Skeletal muscle cell (primary cell): ENCODE measurements at regions not wholly inside any gene's neighbourhood (a gene's known extent, or its start where the extent isn't known, plus 50 kb on each side); places are given as distances from the start of the nearest gene placed in this dataset.

ENCODE experiments used
- DNase-seq: peaks from one replicate; pipeline ENCODE4 v3.0.0-alpha.2; 2010; ENCODE audit warnings: low read depth
- H3K4me3 ChIP-seq: 2 replicates; pipeline ENCODE4 v1.5.1; 2011; ENCODE audit warnings: low read depth, mild to moderate bottlenecking, control low read depth, low read length, moderate library complexity

DNA sequence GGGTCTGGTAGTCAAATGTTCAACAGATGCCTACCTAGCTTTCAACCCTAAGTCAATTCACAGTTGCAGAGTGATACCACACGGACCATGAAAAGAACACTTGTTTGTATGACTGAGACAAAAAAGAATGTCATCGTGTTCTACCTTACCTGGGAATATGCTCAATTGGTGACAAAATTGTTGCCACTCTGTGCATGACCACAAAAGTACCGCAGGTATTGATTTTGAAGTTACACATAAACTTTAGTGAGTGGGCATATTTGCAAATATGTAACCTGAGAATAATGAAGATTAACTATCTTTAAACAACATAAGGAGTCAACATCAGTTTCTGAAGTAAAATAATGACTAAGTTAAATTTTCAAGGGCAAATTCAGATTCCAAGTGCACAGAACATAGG, 53.4 kb upstream of the SNRPN start:
- H3K4me3 ChIP-seq, result no peak overlapping the region
- DNase-seq, result no peak
